ENCODE measurements at regions not wholly inside any gene's neighbourhood (a gene's known extent, or its start where the extent isn't known, plus 50 kb on each side); places are given as distances from the start of the nearest gene placed in this dataset.

- intact Hi-C loops (cut with micrococcal nuclease), result no loop called here
- Mint-ChIP-seq H3K9me3 (peaks cover 17% of the 10 kb centered on the region), H3K4me1 (ENCODE audit: low read depth) (peaks cover 10% of the 10 kb centered on the region), H3K27me3 (peaks cover 9% of the 10 kb centered on the region), H3K4me3 (no peak overlapping the region), H3K36me3 (ENCODE audit: low read depth) (no peaks in the 10 kb centered on the region), H3K27ac (no peak overlapping the region)
These were observed 87.4 kb downstream of the SLC4A3 start for GRCh38 chr2:219714681-219715400.

DNA sequence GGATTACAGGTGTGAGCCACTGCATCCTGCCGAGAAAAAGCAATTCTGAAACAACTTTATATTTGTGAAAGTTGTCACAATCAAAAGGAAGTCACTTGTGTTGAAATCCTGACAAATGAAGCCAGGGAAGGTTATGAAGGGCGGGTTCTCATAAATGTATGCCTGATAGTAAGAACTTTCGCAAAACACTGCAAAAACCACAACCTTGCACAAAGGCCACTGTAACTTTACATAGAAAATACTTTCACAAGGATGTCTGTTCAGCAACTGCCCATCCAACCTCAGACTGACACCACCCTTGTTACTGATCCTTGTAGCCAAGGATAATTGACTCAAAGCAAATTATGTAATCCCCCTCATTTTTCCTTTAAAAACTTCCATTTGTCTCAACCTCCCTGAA is 90.6 kb downstream of the SLC4A3 start:
- Mint-ChIP-seq H3K4me1 (ENCODE audit: low read depth) (peaks cover 10% of the 10 kb centered on the region), H3K27ac (no peak overlapping the region), H3K36me3 (ENCODE audit: low read depth) (no peaks in the 10 kb centered on the region), H3K27me3 (peaks cover 10% of the 10 kb centered on the region), H3K4me3 (no peak overlapping the region), H3K9me3 (peaks cover 7% of the 10 kb centered on the region)
- intact Hi-C loops (cut with micrococcal nuclease), result no loop called here

GRCh38 chr2:219719521-219719920 is 92.1 kb downstream of the SLC4A3 start:
- intact Hi-C loops (cut with micrococcal nuclease), result no loop called here
- H3K27ac Mint-ChIP-seq, result no peak overlapping the region
- no peaks in the 10 kb centered on the region for H3K9me3 Mint-ChIP-seq
- peaks cover 10% of the 10 kb centered on the region for H3K4me1 Mint-ChIP-seq (ENCODE audit: low read depth)
- no peak overlapping the region for H3K4me3 Mint-ChIP-seq
- H3K36me3 Mint-ChIP-seq (ENCODE audit: low read depth), result no peaks in the 10 kb centered on the region
- peaks cover 7% of the 10 kb centered on the region for H3K27me3 Mint-ChIP-seq

GRCh38 chr2:219720956-219721355 is 93.5 kb downstream of the SLC4A3 start:
- Mint-ChIP-seq H3K4me3 (no peak overlapping the region), H3K27me3 (peaks cover 9% of the 10 kb centered on the region), H3K36me3 (ENCODE audit: low read depth) (no peaks in the 10 kb centered on the region), H3K4me1 (ENCODE audit: low read depth) (peaks cover 10% of the 10 kb centered on the region), H3K27ac (no peak overlapping the region), H3K9me3 (no peaks in the 10 kb centered on the region)
- intact Hi-C loops (cut with micrococcal nuclease), result no loop called here

DNA sequence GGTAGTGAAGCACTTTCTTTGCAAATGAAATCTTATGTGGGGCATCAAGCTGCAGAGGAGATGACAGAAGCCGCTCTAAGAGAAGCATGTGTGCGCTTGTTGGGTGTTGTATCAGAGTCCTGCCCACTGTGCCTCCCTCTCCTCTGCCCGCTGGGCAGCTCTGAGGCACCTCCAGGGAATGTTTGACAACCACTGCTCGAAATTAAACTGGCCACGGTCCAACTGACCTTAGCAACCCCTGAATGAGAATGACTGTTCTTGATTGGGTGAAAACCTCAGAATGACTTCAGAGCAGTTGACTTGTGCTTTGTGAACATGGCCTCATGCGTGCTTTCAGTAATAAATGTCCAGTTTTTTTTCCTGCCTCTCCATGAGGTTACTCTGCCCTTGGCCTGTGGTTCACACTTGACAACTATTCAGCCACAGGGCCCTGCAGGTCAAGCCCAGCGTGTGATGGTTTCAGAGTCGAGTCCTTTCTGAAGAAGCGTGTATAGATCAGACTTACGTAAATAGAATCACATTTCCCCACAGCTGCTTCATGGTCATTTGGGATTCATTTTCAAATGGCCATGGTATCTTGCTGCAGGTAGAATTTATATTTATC is 94.9 kb downstream of the SLC4A3 start:
- H3K9me3 Mint-ChIP-seq, result no peaks in the 10 kb centered on the region
- intact Hi-C loops (cut with micrococcal nuclease), result no loop called here
- H3K27me3 Mint-ChIP-seq, result peaks cover 8% of the 10 kb centered on the region

DNA sequence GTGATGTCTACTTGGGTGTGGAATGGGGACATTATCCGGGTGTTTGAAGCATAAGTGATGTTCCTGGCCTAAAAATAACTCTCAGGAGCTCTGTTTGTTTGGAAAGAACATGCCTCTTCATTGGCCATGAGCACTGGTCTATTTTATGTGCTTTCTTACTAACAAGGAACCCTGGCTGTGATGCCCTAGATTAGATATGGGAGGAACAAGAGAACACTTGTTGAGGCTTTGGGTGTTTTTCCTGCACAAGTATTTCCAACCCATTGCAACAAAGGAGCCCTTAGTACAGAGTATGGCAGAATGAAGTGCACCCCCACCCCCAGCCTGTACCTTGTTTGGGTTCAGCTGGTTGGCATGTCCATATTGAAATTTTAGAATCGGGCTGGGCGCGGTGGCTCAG is 95.9 kb downstream of the SLC4A3 start:
- Mint-ChIP-seq H3K36me3 (ENCODE audit: low read depth) (no peaks in the 10 kb centered on the region), H3K9me3 (no peaks in the 10 kb centered on the region), H3K27me3 (peaks cover 7% of the 10 kb centered on the region), H3K4me3 (no peak overlapping the region), H3K4me1 (ENCODE audit: low read depth) (peaks cover 4% of the 10 kb centered on the region), H3K27ac (no peak overlapping the region)
- intact Hi-C loops (cut with micrococcal nuclease), result no loop called here

More for the DNA sequence above, 94.9 kb downstream of the SLC4A3 start:
- H3K4me1 Mint-ChIP-seq (ENCODE audit: low read depth), result peaks cover 10% of the 10 kb centered on the region
- no peak overlapping the region for H3K4me3 Mint-ChIP-seq
- H3K27ac Mint-ChIP-seq, result no peak overlapping the region
- no peaks in the 10 kb centered on the region for H3K36me3 Mint-ChIP-seq (ENCODE audit: low read depth)

GRCh38 chr2:219724628-219725027 is 97.2 kb downstream of the SLC4A3 start:
- Mint-ChIP-seq H3K36me3 (ENCODE audit: low read depth) (no peaks in the 10 kb centered on the region), H3K4me1 (ENCODE audit: low read depth) (no peaks in the 10 kb centered on the region), H3K27me3 (peaks cover 7% of the 10 kb centered on the region), H3K4me3 (no peak overlapping the region), H3K27ac (no peak overlapping the region), H3K9me3 (no peaks in the 10 kb centered on the region)
- intact Hi-C loops (cut with micrococcal nuclease), result no loop called here

DNA sequence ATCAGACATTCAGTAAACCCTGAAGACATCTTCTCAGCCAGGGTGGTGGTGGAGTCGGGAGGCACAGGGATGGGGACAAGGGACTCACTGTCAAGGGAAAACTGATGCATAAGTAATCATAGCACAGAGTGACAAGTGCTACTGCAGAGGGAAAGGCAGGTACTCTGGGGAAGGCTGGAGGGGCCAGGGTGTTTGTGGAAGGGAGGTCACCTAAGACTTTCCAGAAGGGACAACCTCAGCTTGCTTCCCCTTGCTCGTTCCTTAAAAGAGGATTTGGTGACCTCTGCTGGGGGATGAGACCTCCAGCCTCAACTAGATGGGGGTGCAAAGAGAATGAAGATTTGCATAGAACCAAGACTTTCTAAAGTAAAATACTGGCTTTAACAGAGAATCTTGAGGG is 99.5 kb downstream of the SLC4A3 start:
- no peaks in the 10 kb centered on the region for H3K4me1 Mint-ChIP-seq (ENCODE audit: low read depth)
- no peaks in the 10 kb centered on the region for H3K9me3 Mint-ChIP-seq
- no peak overlapping the region for H3K27ac Mint-ChIP-seq
- no peaks in the 10 kb centered on the region for H3K36me3 Mint-ChIP-seq (ENCODE audit: low read depth)
- intact Hi-C loops (cut with micrococcal nuclease), result no loop called here
- no peak overlapping the region for H3K4me3 Mint-ChIP-seq
- peaks cover 7% of the 10 kb centered on the region for H3K27me3 Mint-ChIP-seq

- no peaks in the 10 kb centered on the region for H3K36me3 Mint-ChIP-seq (ENCODE audit: low read depth)
- intact Hi-C loops (cut with micrococcal nuclease), result no loop called here
- H3K27me3 Mint-ChIP-seq, result peaks cover 8% of the 10 kb centered on the region
- H3K9me3 Mint-ChIP-seq, result no peaks in the 10 kb centered on the region
- no peaks in the 10 kb centered on the region for H3K4me1 Mint-ChIP-seq (ENCODE audit: low read depth)
- no peak overlapping the region for H3K27ac Mint-ChIP-seq
- no peak overlapping the region for H3K4me3 Mint-ChIP-seq
These were observed 100.5 kb downstream of the SLC4A3 start for GRCh38 chr2:219727771-219728429.

DNA sequence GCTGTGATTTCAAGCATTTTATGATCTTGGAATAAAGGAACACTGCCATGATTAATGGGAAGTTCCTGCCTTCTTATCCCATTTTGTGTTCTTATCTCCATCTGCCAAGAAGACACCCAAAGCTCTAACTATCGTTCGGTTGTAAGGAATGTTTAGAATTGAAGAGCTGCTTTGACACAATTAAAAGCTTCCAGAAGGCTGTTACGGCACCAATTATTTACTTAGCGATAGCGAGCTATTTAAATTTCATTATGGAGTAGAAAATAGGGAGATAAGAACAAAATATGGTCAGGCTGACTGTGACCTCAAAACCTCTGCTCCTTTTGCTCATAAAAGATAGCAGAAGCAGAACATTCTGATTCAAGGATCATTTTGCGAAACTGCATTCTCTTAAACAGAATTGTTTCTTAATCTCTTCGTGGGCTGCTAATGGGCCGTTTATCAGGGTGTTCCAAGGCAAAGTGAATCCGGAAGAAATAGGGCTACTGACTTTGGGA is 101.6 kb downstream of the SLC4A3 start:
- H3K27me3 Mint-ChIP-seq, result peaks cover 12% of the 10 kb centered on the region
- H3K4me1 Mint-ChIP-seq (ENCODE audit: low read depth), result no peaks in the 10 kb centered on the region
- H3K4me3 Mint-ChIP-seq, result no peak overlapping the region
- no peaks in the 10 kb centered on the region for H3K9me3 Mint-ChIP-seq
- H3K36me3 Mint-ChIP-seq (ENCODE audit: low read depth), result no peaks in the 10 kb centered on the region
- no peak overlapping the region for H3K27ac Mint-ChIP-seq
- intact Hi-C loops (cut with micrococcal nuclease), result no loop called here

- Mint-ChIP-seq H3K9me3 (no peaks in the 10 kb centered on the region), H3K27ac (no peak overlapping the region), H3K4me1 (ENCODE audit: low read depth) (no peaks in the 10 kb centered on the region), H3K27me3 (peaks cover 12% of the 10 kb centered on the region), H3K4me3 (no peak overlapping the region), H3K36me3 (ENCODE audit: low read depth) (no peaks in the 10 kb centered on the region)
- intact Hi-C loops (cut with micrococcal nuclease), result no loop called here
These were observed 103.7 kb downstream of the SLC4A3 start for GRCh38 chr2:219731173-219731572.

DNA sequence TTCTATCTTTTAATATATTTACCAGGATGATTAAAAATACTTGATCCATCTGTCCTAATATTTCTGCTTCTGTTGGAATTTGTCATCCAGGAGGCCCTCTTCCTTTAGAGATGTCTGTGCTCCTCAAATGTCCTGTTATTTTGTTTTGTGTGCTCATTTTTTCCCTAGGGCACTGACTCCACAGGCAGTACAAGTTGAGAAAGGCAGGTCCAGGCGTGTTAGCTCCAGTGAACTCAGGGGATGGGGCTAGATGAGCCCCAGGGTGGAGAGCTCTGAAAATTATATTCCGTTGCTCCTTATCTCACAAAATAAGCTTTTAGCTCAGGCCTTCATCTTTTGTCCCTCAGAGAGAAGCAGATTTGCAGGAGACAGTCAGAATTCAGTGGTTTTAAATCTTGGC is 105.7 kb downstream of the SLC4A3 start:
- H3K9me3 Mint-ChIP-seq, result no peaks in the 10 kb centered on the region
- no peak overlapping the region for H3K27ac Mint-ChIP-seq
- intact Hi-C loops (cut with micrococcal nuclease), result no loop called here
- no peaks in the 10 kb centered on the region for H3K4me1 Mint-ChIP-seq (ENCODE audit: low read depth)
- no peak overlapping the region for H3K4me3 Mint-ChIP-seq
- H3K36me3 Mint-ChIP-seq (ENCODE audit: low read depth), result no peaks in the 10 kb centered on the region
- H3K27me3 Mint-ChIP-seq, result peaks cover 18% of the 10 kb centered on the region

DNA sequence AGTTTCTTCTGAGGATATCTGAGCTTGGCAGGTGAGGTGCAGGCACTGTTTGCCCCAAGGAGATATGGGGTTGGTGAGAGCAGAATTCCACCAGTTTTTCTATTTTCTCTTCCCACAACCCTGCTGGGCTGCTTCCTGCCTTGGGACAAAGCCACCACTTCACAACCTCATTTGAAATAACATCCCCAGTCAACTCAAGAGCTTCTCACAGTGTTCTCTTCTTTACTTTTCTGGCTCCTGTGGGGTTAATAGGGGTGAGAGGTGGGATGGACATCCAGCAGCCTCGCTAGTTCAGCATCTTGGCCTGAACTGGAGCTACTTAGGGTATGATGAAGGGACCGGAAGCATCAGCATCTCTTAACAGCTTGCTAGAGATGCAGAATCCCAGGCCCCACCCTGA is 106.3 kb downstream of the SLC4A3 start:
- intact Hi-C loops (cut with micrococcal nuclease), result no loop called here
- Mint-ChIP-seq H3K4me1 (ENCODE audit: low read depth) (no peaks in the 10 kb centered on the region), H3K4me3 (no peak overlapping the region), H3K9me3 (no peaks in the 10 kb centered on the region), H3K27me3 (peaks cover 19% of the 10 kb centered on the region), H3K36me3 (ENCODE audit: low read depth) (no peaks in the 10 kb centered on the region), H3K27ac (no peak overlapping the region)

GRCh38 chr2:219736209-219736608 is 108.8 kb downstream of the SLC4A3 start:
- no peak overlapping the region for H3K4me3 Mint-ChIP-seq
- intact Hi-C loops (cut with micrococcal nuclease), result loop anchor here (1.0 kb wide), 1 partner anchor 1837 kb away; no protein-coding TSS in a partner anchor
- no peaks in the 10 kb centered on the region for H3K36me3 Mint-ChIP-seq (ENCODE audit: low read depth)
- no peaks in the 10 kb centered on the region for H3K9me3 Mint-ChIP-seq
- no peak overlapping the region for H3K27ac Mint-ChIP-seq
- H3K27me3 Mint-ChIP-seq, result peaks cover 19% of the 10 kb centered on the region
- H3K4me1 Mint-ChIP-seq (ENCODE audit: low read depth), result no peaks in the 10 kb centered on the region
